ENCODE measurements at regions not wholly inside any gene's neighbourhood (a gene's known extent, or its start where the extent isn't known, plus 50 kb on each side); places are given as distances from the start of the nearest gene placed in this dataset.

GRCh38 chr20:50337521-50338466, 147.2 kb downstream of the CEBPB start:
- intact Hi-C loops (cut with DNase I): no loop called here
- DNase-seq (ENCODE audit: extremely low spot score in 2 of 2): no peak
- TF ChIP-seq CTCF (IDR thresholded peaks at IDR 0.05) (no peak), POLR2AphosphoS5 (IDR thresholded peaks at IDR 0.05; ENCODE audit: insufficient read depth in 1 of 2, low read depth in 1 of 2) (no peak), POLR2A (IDR thresholded peaks at IDR 0.05) (no peak)
- Histone ChIP-seq H3K36me3 (no peaks in the 10 kb centered on the region), H3K27ac (peak overlapping the region; percentile 79), H3K27me3 (no peaks in the 10 kb centered on the region), H3K4me3 (no peak overlapping the region), H3K4me1 (peaks cover 39% of the 10 kb centered on the region), H3K9me3 (no peaks in the 10 kb centered on the region)

GRCh38 chr20:50338479-50339391, 148.1 kb downstream of the CEBPB start:
- H3K27ac ChIP-seq: peak overlapping the region; percentile 79
- H3K36me3 ChIP-seq: no peaks in the 10 kb centered on the region
- no peak for DNase-seq (ENCODE audit: extremely low spot score in 2 of 2)
- peaks cover 36% of the 10 kb centered on the region for H3K4me1 ChIP-seq
- peak overlapping the region; percentile 14 to 24 for H3K4me3 ChIP-seq
- intact Hi-C loops (cut with DNase I): no loop called here
- H3K27me3 ChIP-seq: no peaks in the 10 kb centered on the region
- H3K9me3 ChIP-seq: no peaks in the 10 kb centered on the region
- no peak for TF ChIP-seq POLR2A (IDR thresholded peaks at IDR 0.05)
- peak in 1 of 2 donors; percentile 45 for TF ChIP-seq POLR2AphosphoS5 (IDR thresholded peaks at IDR 0.05; ENCODE audit: insufficient read depth in 1 of 2, low read depth in 1 of 2)

- no peak for DNase-seq (ENCODE audit: extremely low spot score in 2 of 2)
- Histone ChIP-seq H3K27ac (peak overlapping the region; percentile 79), H3K9me3 (no peaks in the 10 kb centered on the region), H3K27me3 (no peaks in the 10 kb centered on the region), H3K36me3 (no peaks in the 10 kb centered on the region), H3K4me1 (peaks cover 29% of the 10 kb centered on the region), H3K4me3 (peak overlapping the region; percentile 14 to 24)
- intact Hi-C loops (cut with DNase I): no loop called here
- TF ChIP-seq CTCF (IDR thresholded peaks at IDR 0.05): no peak
- TF ChIP-seq POLR2A (IDR thresholded peaks at IDR 0.05): peak in 1 of 2 donors; percentile 6
- TF ChIP-seq POLR2AphosphoS5 (IDR thresholded peaks at IDR 0.05; ENCODE audit: insufficient read depth in 1 of 2, low read depth in 1 of 2): peak; percentile 40 to 56
These were observed 148.9 kb downstream of the CEBPB start for GRCh38 chr20:50339466-50339901.

- Histone ChIP-seq H3K27ac (peak overlapping the region; percentile 79), H3K36me3 (no peaks in the 10 kb centered on the region), H3K4me3 (no peak overlapping the region), H3K27me3 (no peaks in the 10 kb centered on the region), H3K9me3 (no peaks in the 10 kb centered on the region), H3K4me1 (peaks cover 32% of the 10 kb centered on the region)
- intact Hi-C loops (cut with DNase I): no loop called here
- no peak for DNase-seq (ENCODE audit: extremely low spot score in 2 of 2)
- TF ChIP-seq POLR2AphosphoS5 (IDR thresholded peaks at IDR 0.05; ENCODE audit: insufficient read depth in 1 of 2, low read depth in 1 of 2) (no peak), CTCF (IDR thresholded peaks at IDR 0.05) (no peak), POLR2A (IDR thresholded peaks at IDR 0.05) (no peak)
These were observed 149.9 kb downstream of the CEBPB start for GRCh38 chr20:50340541-50340940.

GRCh38 chr20:50341050-50341449, 150.4 kb downstream of the CEBPB start:
- H3K4me3 ChIP-seq: no peak overlapping the region
- H3K27ac ChIP-seq: no peak overlapping the region
- no peaks in the 10 kb centered on the region for H3K9me3 ChIP-seq
- DNase-seq (ENCODE audit: extremely low spot score in 2 of 2): no peak
- intact Hi-C loops (cut with DNase I): no loop called here
- no peaks in the 10 kb centered on the region for H3K36me3 ChIP-seq
- H3K4me1 ChIP-seq: peaks cover 38% of the 10 kb centered on the region
- H3K27me3 ChIP-seq: no peaks in the 10 kb centered on the region
- TF ChIP-seq CTCF (IDR thresholded peaks at IDR 0.05) (no peak), POLR2A (IDR thresholded peaks at IDR 0.05) (no peak), POLR2AphosphoS5 (IDR thresholded peaks at IDR 0.05; ENCODE audit: insufficient read depth in 1 of 2, low read depth in 1 of 2) (no peak)
